ENCODE measurements at regions not wholly inside any gene's neighbourhood (a gene's known extent, or its start where the extent isn't known, plus 50 kb on each side); places are given as distances from the start of the nearest gene placed in this dataset.

DNA sequence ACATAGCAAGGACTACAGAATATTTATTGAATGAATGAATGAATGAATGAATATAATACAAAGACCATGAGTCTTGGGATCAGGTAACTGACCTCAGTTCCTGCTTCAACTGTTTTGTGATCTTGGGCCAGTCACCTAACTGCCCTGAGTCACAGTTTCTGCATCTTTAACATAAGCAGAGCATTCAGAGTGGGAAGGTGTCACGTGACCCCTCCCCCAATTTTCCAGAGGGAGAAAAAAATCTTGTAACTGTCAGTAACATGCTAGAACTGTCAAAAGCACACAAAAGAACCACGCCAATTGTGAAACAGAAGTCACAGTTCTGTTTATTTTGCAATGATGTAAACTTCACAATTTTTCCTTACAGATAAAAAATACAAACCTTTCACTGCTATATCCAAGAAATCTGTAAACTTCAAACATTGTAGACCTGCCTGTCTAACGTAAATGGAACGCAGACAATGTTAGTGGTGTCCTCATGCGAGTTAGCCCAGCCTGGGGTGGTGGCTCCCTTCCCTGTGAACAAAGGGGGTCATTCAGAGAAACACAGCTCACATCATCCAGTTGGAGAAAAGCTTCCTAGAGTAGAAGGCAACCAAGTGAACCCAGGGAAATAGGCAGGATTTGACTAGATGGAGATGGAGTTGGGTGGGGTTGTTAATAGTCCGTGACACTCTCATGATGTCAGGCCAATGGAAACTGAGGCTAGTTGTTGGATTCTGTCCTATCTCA lies 211.8 kb upstream of the ZC3H12A start:
- intact Hi-C loops (cut with micrococcal nuclease): no loop called here
- H3K36me3 Mint-ChIP-seq (ENCODE audit: low read depth): no peaks in the 10 kb centered on the region
- H3K27me3 Mint-ChIP-seq: peaks cover 11% of the 10 kb centered on the region
- H3K27ac Mint-ChIP-seq: no peak overlapping the region
- DNase-seq (no peak), ATAC-seq (no peak)
- H3K4me1 Mint-ChIP-seq (ENCODE audit: low read depth): no peaks in the 10 kb centered on the region
- no peaks in the 10 kb centered on the region for H3K9me3 Mint-ChIP-seq
- TF ChIP-seq CTCF (IDR thresholded peaks at IDR 0.05): no peak
- ChIA-PET CTCF (no interaction called here), POLR2A (no interaction called here)
- no peak overlapping the region for H3K4me3 Mint-ChIP-seq

DNA sequence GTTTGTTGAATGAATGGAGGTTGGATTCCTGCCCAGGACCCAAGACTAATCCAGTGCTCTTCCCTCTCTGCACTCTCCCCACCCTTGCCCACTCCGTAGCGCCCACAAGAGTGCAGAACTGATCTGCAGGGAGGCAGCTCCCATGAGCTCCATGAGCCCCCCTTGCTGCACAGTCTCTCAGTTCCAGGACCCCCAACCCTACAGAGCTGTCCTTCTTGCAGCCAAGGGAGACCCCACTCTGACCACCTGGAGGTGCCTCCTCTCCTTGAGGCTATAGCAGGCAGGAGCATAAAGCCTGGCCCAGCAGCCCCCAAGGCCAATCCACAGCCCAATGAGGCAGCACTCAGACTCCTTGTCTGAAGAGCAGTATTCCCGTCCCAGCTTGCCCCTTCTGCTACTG lies 209.2 kb upstream of the ZC3H12A start:
- no peak for TF ChIP-seq CTCF (IDR thresholded peaks at IDR 0.05)
- Mint-ChIP-seq H3K9me3 (no peaks in the 10 kb centered on the region), H3K27ac (no peak overlapping the region), H3K27me3 (peaks cover 4% of the 10 kb centered on the region), H3K36me3 (ENCODE audit: low read depth) (no peaks in the 10 kb centered on the region), H3K4me3 (no peak overlapping the region), H3K4me1 (ENCODE audit: low read depth) (no peaks in the 10 kb centered on the region)
- DNase-seq: no peak
- ATAC-seq: no peak
- intact Hi-C loops (cut with micrococcal nuclease): no loop called here
- ChIA-PET POLR2A (no interaction called here), CTCF (no interaction called here)

DNA sequence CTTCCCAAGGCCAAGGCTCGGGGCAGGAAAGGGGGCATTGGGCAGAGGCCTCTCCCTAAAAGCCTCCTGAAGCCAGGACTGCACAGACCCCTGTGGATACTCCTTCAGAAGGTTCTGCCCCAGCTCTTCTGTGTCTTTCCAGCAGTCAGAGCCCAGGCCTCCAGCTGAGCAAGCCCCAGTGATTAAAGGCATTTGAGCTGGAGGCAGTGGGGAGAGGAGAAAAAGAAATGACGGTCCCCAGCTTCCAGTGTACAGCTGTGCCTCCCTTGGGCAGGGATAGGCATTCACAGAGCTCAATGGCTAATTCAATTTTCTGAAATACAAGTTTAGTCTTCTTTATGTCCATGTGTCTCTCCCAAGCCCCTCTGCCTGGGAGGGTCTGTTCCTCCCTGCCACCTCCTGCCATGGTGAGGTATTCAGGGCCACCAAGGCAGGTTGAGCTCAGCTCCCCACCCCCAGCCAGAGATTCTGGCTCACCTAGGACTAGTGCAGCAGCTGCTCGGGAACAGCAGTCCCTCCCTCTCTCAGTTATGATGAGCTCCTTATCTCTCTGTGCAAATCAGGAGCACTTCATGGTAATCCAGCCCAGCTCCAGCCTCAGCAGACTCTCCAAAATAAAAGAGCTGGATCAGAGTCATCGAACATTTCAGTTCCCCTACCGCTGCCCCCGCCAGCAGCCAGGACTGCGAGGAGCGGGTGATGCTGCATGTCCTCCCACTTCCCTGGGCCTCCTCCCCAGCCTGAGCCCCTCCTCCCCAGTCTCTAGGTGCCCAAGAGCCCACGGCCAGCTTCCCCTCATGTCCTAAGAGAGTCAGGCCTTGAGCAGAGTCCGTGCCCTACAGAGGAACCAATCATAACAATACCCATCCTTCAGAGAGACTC lies 208.4 kb upstream of the ZC3H12A start:
- intact Hi-C loops (cut with micrococcal nuclease): no loop called here
- Mint-ChIP-seq H3K27me3 (peaks cover 4% of the 10 kb centered on the region), H3K4me1 (ENCODE audit: low read depth) (no peaks in the 10 kb centered on the region), H3K36me3 (ENCODE audit: low read depth) (no peaks in the 10 kb centered on the region), H3K4me3 (no peak overlapping the region), H3K9me3 (no peaks in the 10 kb centered on the region), H3K27ac (no peak overlapping the region)
- TF ChIP-seq CTCF (IDR thresholded peaks at IDR 0.05): no peak
- ChIA-PET POLR2A (no interaction called here), CTCF (no interaction called here)
- ATAC-seq (no peak), DNase-seq (no peak)

GRCh38 chr1:37267111-37267835 lies 207.1 kb upstream of the ZC3H12A start:
- no peak for ATAC-seq
- POLR2A ChIA-PET: no interaction called here

More at GRCh38 chr1:37267111-37267835, 207.1 kb upstream of the ZC3H12A start:
- Mint-ChIP-seq H3K36me3 (ENCODE audit: low read depth) (no peaks in the 10 kb centered on the region), H3K9me3 (no peaks in the 10 kb centered on the region), H3K27ac (no peak overlapping the region), H3K4me1 (ENCODE audit: low read depth) (no peaks in the 10 kb centered on the region), H3K4me3 (no peak overlapping the region), H3K27me3 (peaks cover 6% of the 10 kb centered on the region)
- DNase-seq: no peak
- TF ChIP-seq CTCF (IDR thresholded peaks at IDR 0.05): no peak
- intact Hi-C loops (cut with micrococcal nuclease): no loop called here
- CTCF ChIA-PET: no interaction called here
